ENCODE measurements at regions not wholly inside any gene's neighbourhood (a gene's known extent, or its start where the extent isn't known, plus 50 kb on each side); places are given as distances from the start of the nearest gene placed in this dataset.
"Not testable (repeated sequence)": the region's sequence is repeated elsewhere in the genome, so short reads cannot be mapped to it uniquely, and the experiment has no call there.

DNA sequence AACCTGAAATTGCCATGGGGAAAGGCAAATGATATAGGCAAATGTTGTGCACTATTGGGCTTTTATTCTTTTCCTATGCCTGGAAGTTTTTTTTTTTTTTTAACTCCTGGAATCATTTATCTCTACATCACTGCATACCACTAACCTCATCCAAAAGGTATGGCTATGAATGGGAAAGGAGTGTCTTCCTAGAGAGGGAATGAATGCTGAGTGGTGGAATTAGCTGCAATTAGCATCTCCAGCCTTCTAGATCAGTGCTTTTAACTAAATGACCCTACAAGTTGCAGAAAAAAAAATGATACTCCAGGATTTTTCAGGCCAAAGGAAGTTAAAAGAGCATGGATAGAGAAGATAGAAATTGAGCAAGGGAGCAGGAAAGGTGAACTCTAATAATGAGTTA lies 429.8 kb upstream of the PDZRN3 start:
- DNase-seq (ENCODE audit: low read depth in 2 of 2) = no peak

DNA sequence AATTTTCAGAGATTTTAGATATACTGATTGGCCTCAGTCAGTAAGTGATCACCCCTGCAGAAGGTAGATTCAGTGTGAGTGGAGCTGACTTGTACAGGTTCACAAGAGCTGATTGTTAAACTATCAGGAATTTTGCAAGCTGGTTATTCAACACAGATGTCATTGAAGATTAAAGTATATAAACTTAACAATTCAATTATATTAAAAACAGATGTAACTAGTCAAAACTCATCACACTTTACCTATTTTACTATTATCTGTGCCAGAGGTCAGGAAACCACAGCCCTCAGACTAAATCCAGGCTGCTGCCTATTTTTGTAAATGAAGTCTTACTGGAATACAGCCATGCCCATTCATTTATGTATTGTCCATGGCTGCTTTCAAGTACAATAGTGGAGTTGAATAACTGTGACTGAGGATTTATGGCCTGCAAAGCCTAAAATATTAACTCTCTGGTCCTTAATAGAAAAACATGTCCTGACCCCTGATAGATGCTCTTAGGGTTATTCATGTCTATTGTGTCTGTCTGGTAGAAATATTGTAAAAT lies 429.3 kb upstream of the PDZRN3 start:
- DNase-seq (ENCODE audit: low read depth in 2 of 2) = no peak

DNA sequence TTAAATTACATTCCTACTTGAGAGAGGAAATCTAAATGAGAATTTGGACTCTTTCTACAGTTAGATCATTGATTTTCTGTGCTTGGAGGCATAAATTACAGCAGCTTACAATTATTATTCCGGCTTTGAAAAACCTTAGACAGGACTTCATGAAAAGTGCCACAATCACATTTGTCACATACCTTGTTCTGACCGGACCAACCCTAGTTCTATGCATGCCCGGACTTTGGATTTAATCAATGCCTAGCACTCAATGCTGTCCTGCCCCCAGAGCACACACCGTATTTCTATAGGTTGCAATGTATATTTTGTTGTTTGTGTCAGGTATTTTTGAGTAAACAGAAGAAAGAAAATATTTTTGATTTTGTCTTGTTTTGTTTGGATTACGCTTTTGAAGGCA lies 424.7 kb upstream of the PDZRN3 start:
- DNase-seq (ENCODE audit: low read depth in 2 of 2) = no peak

- no peak for DNase-seq (ENCODE audit: low read depth in 2 of 2)
Observed at GRCh38 chr3:74048699-74049098, 424.0 kb upstream of the PDZRN3 start.

GRCh38 chr3:74045000-74045399 lies 420.3 kb upstream of the PDZRN3 start:
- no peak for DNase-seq (ENCODE audit: low read depth in 2 of 2)

DNA sequence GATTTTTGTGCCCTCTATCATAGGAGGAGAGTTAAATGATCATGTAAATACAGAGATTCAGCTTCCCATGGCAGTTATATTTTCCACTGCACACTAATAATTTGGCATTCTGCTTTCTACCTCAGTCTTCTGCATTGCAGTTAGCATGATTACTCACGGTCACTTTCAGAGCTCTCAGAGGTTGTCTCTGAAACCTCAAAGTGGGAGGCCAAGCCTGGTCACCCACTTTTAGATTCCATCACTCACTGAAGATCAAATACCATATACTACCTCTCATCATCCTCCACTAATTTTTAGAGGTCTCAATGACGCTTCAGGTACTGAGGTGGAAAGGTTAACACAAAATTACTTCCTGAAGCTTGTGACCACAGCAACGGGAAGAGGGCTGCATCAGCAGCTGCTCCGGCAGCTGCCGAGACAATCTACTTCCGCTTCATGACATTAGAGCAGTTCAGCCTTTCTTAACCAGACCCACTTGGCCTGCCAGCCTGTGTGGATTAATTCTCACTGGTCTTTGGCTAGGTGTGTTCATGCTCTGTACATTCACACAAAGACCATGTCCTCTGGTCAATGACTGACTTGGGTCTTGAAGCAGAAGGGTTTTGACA lies 416.4 kb upstream of the PDZRN3 start:
- no peak for DNase-seq (ENCODE audit: low read depth in 2 of 2)

GRCh38 chr3:74039105-74039504 lies 414.4 kb upstream of the PDZRN3 start:
- DNase-seq (ENCODE audit: low read depth in 2 of 2) = no peak

- DNase-seq (ENCODE audit: low read depth in 2 of 2) = no peak
Observed at GRCh38 chr3:74036568-74036967, 411.8 kb upstream of the PDZRN3 start.

DNA sequence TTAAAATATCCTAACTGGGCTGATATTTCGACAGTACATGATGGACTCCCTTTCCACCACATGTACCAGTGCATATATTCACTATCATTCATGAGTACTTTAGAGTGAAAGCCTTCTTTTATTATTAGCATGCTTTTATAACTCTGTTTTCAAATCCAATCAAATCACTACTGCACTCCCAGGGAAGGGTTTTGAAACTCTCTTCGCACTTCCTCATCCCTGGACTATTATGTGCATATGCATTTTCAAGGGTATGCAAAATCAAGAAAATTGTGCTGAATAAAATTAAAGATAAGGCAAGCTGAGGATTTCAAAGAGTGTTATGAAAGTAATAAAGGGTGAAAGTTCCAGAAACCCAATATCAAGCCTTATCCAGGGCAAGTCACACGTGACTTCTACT lies 411.4 kb upstream of the PDZRN3 start:
- DNase-seq (ENCODE audit: low read depth in 2 of 2) = no peak

DNA sequence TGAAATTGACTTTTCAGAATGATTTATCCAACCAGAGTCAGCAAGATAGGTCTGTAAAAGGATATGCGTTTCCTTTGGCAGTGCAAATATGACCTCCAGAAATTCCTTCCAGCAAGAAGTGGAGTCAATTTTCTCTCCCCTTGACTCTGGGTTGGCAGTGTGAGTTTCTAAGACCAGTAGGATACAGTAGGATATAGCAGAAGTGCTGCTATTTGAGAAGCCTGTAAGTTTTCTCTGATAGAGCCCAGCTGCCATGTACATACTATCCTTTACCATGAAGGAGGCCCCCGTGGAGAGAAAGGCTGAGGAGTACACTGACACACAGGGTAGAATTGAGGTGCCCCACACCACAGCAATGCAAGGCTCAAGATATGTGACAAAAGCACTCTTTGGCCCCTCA lies 409.1 kb upstream of the PDZRN3 start:
- no peak for DNase-seq (ENCODE audit: low read depth in 2 of 2)

GRCh38 chr3:74033381-74033780 lies 408.6 kb upstream of the PDZRN3 start:
- no peak for DNase-seq (ENCODE audit: low read depth in 2 of 2)

DNA sequence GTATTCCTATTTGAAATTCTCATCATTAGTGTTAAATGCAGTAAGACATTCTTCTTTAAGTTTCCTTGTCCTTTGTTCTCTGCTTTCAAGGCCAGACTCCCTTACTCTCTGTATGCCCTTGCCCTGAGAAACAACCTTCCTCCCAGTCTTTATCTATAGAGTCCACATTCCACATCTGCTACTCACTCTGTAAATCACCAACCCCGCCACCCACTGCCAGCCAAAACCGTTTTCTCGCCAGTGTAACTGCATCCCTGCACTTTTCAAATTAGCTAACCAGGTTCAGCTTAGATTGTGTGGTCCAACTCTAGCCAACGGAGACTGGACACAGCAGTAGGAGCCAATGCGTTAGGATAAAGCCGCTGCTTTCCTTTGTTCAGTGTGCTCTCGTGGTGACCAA lies 402.4 kb upstream of the PDZRN3 start:
- DNase-seq (ENCODE audit: low read depth in 2 of 2) = no peak

GRCh38 chr3:74023395-74023794 lies 398.7 kb upstream of the PDZRN3 start:
- DNase-seq (ENCODE audit: low read depth in 2 of 2) = no peak

DNA sequence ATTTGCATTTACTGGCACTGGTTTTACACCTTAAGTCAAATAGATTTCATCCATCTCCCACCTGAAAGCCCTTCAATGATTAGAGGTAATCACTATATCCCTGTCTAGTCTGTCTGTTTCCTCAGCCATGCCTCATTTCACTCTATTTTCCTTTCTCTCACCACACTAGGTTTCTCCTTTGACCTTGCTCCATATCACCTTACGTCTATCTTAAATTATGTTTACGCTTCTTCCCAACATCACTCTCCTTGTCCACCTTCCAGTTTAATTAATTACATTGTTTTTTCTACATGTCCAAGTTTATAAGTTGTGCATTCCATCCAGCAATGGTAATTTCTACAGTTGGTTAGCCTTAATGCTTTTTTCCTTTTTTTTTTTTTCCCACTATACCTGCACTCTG lies 396.7 kb upstream of the PDZRN3 start:
- DNase-seq (ENCODE audit: low read depth in 2 of 2) = no peak

- no peak for DNase-seq (ENCODE audit: low read depth in 2 of 2)
Observed at GRCh38 chr3:74009961-74010844, 385.5 kb upstream of the PDZRN3 start.

DNA sequence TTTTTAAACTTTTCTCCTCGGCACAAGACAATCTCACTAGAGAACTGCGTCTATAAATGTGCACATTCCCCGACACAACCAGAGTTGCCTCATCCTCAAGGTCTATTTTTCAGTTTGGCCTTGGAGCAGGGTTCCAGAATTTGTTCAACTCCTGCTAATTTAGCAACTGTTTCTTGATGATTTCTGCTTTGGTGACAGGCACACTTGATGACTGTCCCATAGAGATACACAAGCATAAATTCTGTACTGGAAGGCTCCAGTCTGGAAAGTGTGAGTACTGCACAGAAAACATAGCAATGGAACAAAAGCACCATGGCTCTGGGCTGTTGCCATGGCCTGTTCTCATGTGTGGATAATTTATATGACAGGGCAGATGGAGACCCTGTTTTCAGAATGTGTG lies 379.6 kb upstream of the PDZRN3 start:
- no peak for DNase-seq (ENCODE audit: low read depth in 2 of 2)

- no peak for DNase-seq (ENCODE audit: low read depth in 2 of 2)
Observed at GRCh38 chr3:74003734-74004133, 379.0 kb upstream of the PDZRN3 start.

- peak; percentile 50 to 51 for DNase-seq (ENCODE audit: low read depth in 2 of 2)
Observed at GRCh38 chr3:74001436-74001835, 376.7 kb upstream of the PDZRN3 start.

DNA sequence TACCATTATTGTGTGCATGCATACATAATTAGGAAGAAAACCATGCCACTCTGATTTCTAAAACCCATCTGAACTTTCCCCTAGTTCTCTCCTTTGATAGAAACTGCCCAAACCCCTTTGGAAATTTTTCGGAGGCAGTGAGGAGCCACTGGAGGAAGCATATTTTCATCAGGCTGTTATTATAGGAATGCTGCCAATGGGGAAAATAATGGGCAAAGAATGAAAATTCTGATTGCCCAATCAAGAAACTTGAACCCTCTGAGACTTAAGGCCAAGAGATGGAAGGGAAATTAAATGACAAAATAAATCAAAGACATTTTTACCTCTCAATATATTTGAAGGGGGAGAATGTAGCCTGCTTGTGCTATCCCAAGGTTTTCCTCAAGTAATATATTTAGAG lies 376.0 kb upstream of the PDZRN3 start:
- peak; percentile 67 to 69 for DNase-seq (ENCODE audit: low read depth in 2 of 2)

GRCh38 chr3:73999501-73999900 lies 374.8 kb upstream of the PDZRN3 start:
- no peak for DNase-seq (ENCODE audit: low read depth in 2 of 2)

DNA sequence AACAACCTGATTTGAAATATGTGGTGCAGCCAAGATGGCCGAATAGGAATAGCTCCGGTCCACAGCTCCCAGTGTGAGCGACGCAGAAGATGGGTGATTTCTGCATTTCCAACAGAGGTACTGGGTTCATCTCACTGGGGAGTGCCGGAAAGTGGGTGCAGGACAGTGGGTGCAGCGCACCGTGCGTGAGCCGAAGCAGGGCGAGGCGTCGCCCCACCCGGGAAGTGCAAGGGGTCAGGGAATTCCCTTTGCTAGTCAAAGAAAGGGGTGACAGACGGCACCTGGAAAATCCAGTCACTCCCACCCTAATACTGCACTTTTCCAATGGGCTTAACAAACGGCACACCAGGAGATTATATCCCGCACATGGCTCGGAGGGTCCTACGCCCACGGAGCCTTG lies 365.9 kb upstream of the PDZRN3 start:
- not testable (repeated sequence) for DNase-seq (ENCODE audit: low read depth in 2 of 2)

DNA sequence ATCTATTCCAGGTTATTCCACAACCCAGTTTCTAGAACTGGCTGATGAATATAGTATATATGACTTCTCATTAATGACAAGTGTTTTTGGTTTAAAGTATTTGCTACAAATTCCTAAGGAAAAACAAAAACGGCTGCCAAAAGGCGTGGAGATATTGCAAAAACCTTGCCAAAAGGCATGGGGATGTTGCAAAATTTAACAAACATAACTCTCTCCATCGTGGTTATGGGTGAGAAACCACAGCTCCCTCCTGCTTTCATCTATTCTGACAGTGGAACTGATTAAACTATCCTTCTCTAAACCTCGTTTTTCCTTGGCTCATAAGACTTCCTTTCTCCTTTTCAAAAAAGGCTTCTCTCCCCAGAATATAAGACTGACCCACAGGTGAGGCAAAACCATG lies 342.0 kb upstream of the PDZRN3 start:
- peak; percentile 22 to 43 for DNase-seq (ENCODE audit: low read depth in 2 of 2)

GRCh38 chr3:73964818-73965217 lies 340.1 kb upstream of the PDZRN3 start:
- no peak for DNase-seq (ENCODE audit: low read depth in 2 of 2)
